Muscle of arm (tissue), 1 donor: ENCODE measurements at regions not wholly inside any gene's neighbourhood (a gene's known extent, or its start where the extent isn't known, plus 50 kb on each side); places are given as distances from the start of the nearest gene placed in this dataset.
"Not testable (repeated sequence)": the region's sequence is repeated elsewhere in the genome, so short reads cannot be mapped to it uniquely, and the experiment has no call there.

Experiments used
- DNase-seq: peaks from one replicate; pipeline ENCODE4 v3.0.0-alpha.2; 2013

DNA sequence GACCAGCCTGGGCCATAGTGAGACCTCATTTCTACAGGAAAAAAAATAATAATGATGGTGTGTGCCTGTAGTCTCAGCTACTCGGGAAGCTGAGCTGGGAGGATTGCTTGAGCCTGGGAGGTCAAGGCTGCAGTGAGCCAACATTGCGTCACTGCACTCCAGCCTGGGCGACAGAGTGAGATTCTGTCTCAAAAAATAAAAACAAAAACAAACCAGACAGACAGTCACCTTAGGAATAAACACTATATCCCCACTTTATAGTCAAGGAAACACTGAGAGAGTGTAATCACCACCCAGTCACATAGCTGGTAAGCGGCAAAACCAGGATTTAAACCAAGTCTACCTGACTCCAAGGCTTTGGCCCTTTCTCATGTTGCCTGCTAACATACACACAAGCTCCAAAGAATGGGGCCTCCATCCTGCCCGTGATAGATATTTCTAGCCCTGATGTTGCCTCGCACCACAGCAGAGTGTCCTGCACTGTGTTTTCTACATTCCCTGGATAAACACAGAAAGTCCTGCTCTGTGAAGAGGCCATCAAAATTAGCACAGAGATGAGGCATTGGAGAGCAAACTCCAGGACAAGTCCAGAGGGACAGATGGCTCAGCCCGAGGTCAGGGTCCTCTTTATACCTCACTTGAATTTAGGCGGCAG, 66.1 kb upstream of the SMURF2 start:
- no peak for DNase-seq

GRCh38 chr17:64726025-64726424, 63.9 kb upstream of the SMURF2 start:
- not testable (repeated sequence) for DNase-seq

- DNase-seq, result not testable (repeated sequence)
Observed at GRCh38 chr17:64724246-64724645, 62.1 kb upstream of the SMURF2 start.

DNA sequence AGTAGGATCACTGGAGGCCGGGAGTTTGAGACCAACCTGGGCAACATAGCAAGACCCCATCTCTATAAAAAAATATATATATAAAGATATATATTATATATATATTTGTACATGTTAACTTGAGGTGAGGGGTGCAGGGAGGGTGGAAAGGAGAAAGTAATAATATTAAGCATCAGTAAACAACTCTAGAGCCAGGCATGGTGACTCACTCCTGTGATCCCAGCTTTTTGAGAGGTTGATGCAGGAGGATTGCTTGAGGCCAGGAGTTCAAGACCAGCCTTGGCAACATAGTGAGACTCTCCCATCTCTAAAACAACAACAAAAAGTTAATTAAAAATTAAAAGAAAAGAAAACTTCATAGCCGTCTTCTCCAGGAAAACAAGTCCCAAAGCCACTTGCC, 61.7 kb upstream of the SMURF2 start:
- DNase-seq, result no peak

DNA sequence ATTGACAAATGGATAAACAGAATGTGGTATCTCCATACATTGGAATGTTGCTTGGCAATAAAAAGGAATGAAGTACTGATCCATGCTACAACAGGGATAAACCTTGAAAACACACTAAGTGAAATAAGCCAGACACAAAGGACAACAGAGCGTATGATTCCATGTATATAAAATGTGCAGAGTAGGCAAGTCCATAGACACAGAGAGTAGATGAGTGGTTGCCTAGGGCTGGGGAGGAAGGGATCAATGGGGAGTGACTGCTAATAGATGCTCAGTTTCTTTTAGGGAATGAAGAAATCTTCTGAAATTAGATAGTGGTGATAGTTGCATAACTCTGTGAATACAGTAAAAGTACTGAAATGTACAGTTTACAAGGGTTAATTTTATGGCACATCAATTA, 59.4 kb upstream of the SMURF2 start:
- DNase-seq, result not testable (repeated sequence)

DNA sequence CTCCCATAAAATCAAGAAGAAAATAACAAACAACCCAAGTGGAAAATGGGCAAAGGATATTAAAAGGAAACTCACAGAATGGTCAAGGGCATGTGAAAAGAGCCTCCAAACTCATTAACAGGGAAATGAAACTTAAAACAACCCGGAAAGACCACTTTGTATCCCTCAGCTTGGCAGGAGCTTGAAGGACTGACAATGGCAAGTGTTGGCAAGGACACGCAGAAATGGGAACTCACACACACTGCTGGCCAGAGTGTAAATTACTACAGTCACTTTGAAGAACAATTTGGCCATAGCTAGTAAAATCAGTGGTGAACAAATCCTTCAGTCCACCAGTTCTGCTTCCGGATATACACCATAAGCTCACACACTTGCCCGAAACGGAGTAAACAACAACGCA, 58.1 kb upstream of the SMURF2 start:
- DNase-seq, result not testable (repeated sequence)

DNA sequence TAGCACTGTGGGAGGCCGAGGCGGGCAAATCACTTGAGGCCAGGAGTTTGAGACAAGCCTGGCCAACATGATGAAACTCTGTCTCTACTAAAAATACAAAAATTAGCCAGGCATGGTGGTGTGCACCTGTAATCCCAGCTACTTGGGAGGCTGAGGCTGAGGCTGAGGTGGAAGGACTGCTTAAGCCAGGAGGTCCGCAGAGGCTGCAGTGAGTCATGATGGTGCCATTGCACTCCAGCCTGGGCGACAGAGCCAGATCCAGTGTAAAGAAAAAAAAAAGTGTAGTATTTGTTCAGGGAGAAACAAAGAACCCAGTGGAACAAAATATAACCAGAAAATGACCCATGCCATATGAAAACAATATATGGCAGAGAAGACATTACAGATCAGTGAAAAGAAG, 57.4 kb upstream of the SMURF2 start:
- DNase-seq, result not testable (repeated sequence)

GRCh38 chr17:64718816-64719215, 56.7 kb upstream of the SMURF2 start:
- not testable (repeated sequence) for DNase-seq

DNA sequence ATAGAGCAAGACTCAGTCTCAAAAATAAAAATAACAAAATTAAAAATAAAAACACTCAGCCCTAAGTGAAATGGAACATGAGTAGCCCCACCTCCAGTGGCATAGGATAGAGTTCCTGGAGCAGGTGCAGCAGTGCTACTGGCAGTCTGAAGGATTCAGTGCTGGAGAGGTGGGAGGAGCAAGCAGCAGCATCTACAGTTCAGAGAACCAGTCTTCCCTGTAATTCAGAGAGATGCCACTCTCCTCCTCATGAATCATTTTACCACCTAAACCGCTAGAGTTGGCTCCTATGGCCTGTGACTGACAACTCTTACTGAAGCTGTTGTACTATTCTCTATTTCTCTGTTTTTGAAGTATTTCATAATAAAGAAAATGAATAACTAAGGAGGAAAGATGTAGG, 56.0 kb upstream of the SMURF2 start:
- DNase-seq, result no peak

- DNase-seq, result not testable (repeated sequence)
Observed at GRCh38 chr17:64716496-64716895, 54.4 kb upstream of the SMURF2 start.

DNA sequence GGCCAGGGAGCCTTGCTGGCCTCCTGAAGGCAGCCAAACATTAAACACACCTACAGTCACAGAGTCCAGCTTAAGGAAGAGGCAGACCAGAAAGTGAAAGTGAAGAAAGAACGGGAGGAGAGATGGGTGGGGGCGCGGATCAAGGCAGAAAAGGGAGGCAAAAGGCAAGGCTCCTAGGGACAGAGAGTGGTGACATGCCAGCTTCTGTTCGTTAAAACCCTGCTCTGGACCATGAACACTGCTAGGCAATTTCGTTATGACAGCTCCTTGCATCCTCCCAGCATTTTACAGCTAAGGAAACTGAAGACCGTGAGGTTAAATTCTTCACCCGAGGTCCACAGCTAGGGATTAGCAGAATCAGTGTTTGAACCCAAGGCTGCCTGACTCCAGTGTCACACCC, 51.7 kb upstream of the SMURF2 start:
- DNase-seq, result not testable (repeated sequence)

DNA sequence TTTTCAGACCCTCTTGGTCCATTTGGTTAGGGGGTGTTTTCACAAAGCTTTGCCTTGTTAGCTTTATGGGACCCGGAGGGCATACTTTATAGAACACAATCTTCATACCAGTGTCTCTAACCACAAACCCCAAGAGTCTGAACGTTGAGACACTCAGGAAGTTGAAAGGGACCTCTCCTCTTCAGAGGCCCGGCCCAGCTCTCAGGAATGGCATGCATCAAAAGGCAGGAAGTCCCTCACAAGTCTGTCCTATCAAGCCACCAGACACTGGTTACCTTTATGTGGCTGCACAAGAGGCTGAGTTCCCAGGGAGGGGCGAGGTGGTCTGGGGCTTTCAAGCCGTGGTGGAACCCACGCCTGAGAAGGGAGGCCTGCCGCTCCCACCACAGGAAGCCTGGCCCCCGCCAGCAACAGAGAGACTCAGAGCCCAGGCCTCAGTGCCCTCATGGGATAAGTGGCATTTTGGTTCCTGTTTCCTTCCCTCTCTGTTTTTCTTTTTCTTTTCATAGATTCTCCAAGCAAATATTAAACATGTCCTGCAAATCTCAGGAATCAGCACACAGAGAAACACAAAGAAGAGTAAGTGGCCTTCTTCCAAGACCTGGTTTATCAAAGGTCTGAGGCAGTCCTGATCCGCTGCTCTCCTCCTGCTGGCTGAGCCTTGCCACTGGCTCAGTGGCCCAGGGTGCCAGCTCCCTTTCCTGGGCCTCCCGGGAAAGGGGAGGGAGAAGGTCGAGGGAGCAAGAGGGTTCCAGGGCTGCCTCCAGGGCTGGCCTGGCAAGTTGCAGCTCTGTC, 50.6 kb upstream of the SMURF2 start:
- not testable (repeated sequence) for DNase-seq
